AG10803 (cell line): ENCODE measurements at regions not wholly inside any gene's neighbourhood (a gene's known extent, or its start where the extent isn't known, plus 50 kb on each side); places are given as distances from the start of the nearest gene placed in this dataset.

Experiments
- DNase-seq: peaks from one replicate; pipeline ENCODE4 v3.0.0; 2010; ENCODE audit warnings: low read depth
- H3K4me3 ChIP-seq: 2 replicates; pipeline ENCODE4 v1.5.1; 2011; ENCODE audit warnings: mild to moderate bottlenecking, low read length, control low read depth
- CTCF ChIP-seq: conservative IDR thresholded peaks from 2 replicates; pipeline ENCODE4 v1.5.1; 2011; ENCODE audit warnings: mild to moderate bottlenecking, low read length, control low read depth, inconsistent platforms

- TF ChIP-seq CTCF, result no peak
- no peak for DNase-seq
- H3K4me3 ChIP-seq, result no peak overlapping the region
Observed at GRCh38 chr16:79302731-79303130, 297.8 kb downstream of the MAF start.

DNA sequence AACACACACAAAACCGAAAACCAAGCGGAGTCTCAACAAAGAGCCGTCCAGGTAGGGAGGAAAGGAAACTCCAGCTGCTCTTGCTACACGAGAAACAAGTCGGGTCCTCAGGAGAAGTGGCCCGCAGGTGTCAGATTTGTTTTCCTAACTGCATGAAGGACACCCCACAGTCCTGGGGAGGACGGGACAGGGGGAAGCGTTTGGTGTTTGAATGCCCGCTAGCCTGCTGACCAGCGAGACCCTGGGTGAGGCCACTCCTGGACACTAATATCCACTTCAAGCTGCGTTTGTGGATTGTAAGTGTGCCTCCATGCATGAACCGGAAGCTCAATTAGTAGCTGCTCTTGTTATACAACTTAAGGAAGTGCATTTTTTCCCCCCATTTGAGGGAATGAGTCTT, 299.5 kb downstream of the MAF start:
- H3K4me3 ChIP-seq, result no peak overlapping the region
- no peak for DNase-seq
- no peak for TF ChIP-seq CTCF

GRCh38 chr16:79298894-79299799, 301.4 kb downstream of the MAF start:
- DNase-seq, result no peak
- TF ChIP-seq CTCF, result no peak
- H3K4me3 ChIP-seq, result no peak overlapping the region

DNA sequence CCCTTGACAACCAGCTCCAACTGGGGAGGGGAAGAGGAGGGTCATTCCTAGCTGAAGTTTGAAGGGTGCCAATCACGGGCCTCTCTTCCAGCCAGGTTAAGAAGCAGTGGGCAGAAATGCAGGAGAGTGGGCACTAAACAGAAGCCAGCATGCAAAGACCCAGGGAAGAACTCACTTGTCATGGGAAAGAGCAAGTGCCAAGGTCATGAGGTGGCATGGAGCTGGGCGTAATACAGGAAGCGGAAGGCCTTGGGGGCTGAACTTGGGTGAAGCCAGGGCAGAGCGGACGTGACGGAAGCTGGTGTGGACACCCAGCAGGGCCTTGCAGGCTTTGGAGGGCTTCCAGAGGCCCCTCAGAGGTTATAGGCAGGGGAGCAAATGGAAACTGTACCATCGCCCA, 302.1 kb downstream of the MAF start:
- H3K4me3 ChIP-seq, result no peak overlapping the region
- no peak for TF ChIP-seq CTCF
- DNase-seq, result no peak

DNA sequence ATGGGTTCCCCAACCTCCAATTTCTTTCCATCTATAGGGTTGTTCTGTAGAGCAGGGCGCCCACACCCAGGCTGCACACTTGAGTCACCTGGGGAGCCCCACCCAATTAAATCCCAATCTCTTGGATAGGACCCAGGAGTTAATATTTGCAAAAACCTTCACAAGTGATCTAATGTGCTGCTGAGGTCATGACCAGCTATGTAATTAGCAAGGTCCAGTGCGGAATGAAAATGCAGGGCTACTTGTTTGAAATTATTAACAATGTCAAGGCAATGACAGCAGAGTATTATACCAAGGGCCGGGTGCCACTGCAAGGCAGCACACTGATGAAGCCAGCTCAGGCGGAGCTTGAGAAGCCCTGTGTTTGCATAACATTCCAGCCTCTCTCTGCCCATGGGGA, 302.7 kb downstream of the MAF start:
- no peak for TF ChIP-seq CTCF
- DNase-seq, result no peak
- no peak overlapping the region for H3K4me3 ChIP-seq

- no peak overlapping the region for H3K4me3 ChIP-seq
- DNase-seq, result no peak
- TF ChIP-seq CTCF, result no peak
Observed at GRCh38 chr16:79297296-79297695, 303.2 kb downstream of the MAF start.

GRCh38 chr16:79296491-79296890, 304.0 kb downstream of the MAF start:
- no peak for TF ChIP-seq CTCF
- no peak for DNase-seq
- no peak overlapping the region for H3K4me3 ChIP-seq
